ENCODE measurements at regions not wholly inside any gene's neighbourhood (a gene's known extent, or its start where the extent isn't known, plus 50 kb on each side); places are given as distances from the start of the nearest gene placed in this dataset.

- TF ChIP-seq EZH2 (IDR thresholded peaks at IDR 0.05) (no peak), EZH2phosphoT487 (IDR thresholded peaks at IDR 0.05) (no peak), CTCF (IDR thresholded peaks at IDR 0.05) (no peak)
These were observed 352.0 kb downstream of the RRAGC start for GRCh38 chr1:38507563-38507962.
